IPS-NIHi7 (cell line): ENCODE measurements at regions not wholly inside any gene's neighbourhood (a gene's known extent, or its start where the extent isn't known, plus 50 kb on each side); places are given as distances from the start of the nearest gene placed in this dataset.

Experiments used
- DNase-seq: peaks from one replicate; pipeline ENCODE4 v3.0.0; 2012; ENCODE audit warnings: mixed read lengths; ENCODE audit errors: extremely low spot score

- no peak for DNase-seq
Observed at GRCh38 chr11:81424822-81425221, 1308.8 kb downstream of the FAM181B start.

- DNase-seq: no peak
Observed at GRCh38 chr11:81422402-81422801, 1311.3 kb downstream of the FAM181B start.

GRCh38 chr11:81421251-81421860, 1312.3 kb downstream of the FAM181B start:
- DNase-seq: peak; percentile 50

GRCh38 chr11:81420668-81421250, 1312.9 kb downstream of the FAM181B start:
- DNase-seq: peak; percentile 27

- DNase-seq: no peak
Observed at GRCh38 chr11:81397316-81397715, 1336.3 kb downstream of the FAM181B start.

GRCh38 chr11:81394311-81394710, 1339.4 kb downstream of the FAM181B start:
- DNase-seq: no peak

GRCh38 chr11:81388326-81388725, 1345.3 kb downstream of the FAM181B start:
- DNase-seq: no peak

GRCh38 chr11:81380395-81380794, 1353.3 kb downstream of the FAM181B start:
- no peak for DNase-seq

GRCh38 chr11:81377418-81377817, 1356.2 kb downstream of the FAM181B start:
- DNase-seq: peak; percentile 9

- DNase-seq: no peak
Observed at GRCh38 chr11:81373986-81374385, 1359.7 kb downstream of the FAM181B start.

GRCh38 chr11:81368192-81368591, 1365.5 kb downstream of the FAM181B start:
- DNase-seq: no peak

- DNase-seq: no peak
Observed at GRCh38 chr11:81365496-81365895, 1368.2 kb downstream of the FAM181B start.

- no peak for DNase-seq
Observed at GRCh38 chr11:81359476-81359875, 1374.2 kb downstream of the FAM181B start.

GRCh38 chr11:81345609-81346008, 1388.1 kb downstream of the FAM181B start:
- no peak for DNase-seq

GRCh38 chr11:81342966-81343365, 1390.7 kb downstream of the FAM181B start:
- no peak for DNase-seq

GRCh38 chr11:81340225-81340624, 1393.4 kb downstream of the FAM181B start:
- no peak for DNase-seq

- DNase-seq: no peak
Observed at GRCh38 chr11:81339521-81339920, 1394.1 kb downstream of the FAM181B start.

GRCh38 chr11:81337756-81338155, 1395.9 kb downstream of the FAM181B start:
- DNase-seq: no peak

- no peak for DNase-seq
Observed at GRCh38 chr11:81332276-81332675, 1401.4 kb downstream of the FAM181B start.

GRCh38 chr11:81331611-81332235, 1401.9 kb downstream of the FAM181B start:
- no peak for DNase-seq

- DNase-seq: no peak
Observed at GRCh38 chr11:81331088-81331487, 1402.6 kb downstream of the FAM181B start.

- no peak for DNase-seq
Observed at GRCh38 chr11:81303038-81303664, 1430.5 kb downstream of the FAM181B start.
